GM21423 (cell line): ENCODE measurements at regions not wholly inside any gene's neighbourhood (a gene's known extent, or its start where the extent isn't known, plus 50 kb on each side); places are given as distances from the start of the nearest gene placed in this dataset.
"Not testable (repeated sequence)": the region's sequence is repeated elsewhere in the genome, so short reads cannot be mapped to it uniquely, and the experiment has no call there.

Source experiments
- ATAC-seq: cut with Tn5 transposase; IDR thresholded peaks from one replicate; pipeline ENCODE4 v1.9.1; 2021; ENCODE audit warnings: mild to moderate bottlenecking, moderate library complexity; ENCODE audit not compliant: unreplicated experiment

DNA sequence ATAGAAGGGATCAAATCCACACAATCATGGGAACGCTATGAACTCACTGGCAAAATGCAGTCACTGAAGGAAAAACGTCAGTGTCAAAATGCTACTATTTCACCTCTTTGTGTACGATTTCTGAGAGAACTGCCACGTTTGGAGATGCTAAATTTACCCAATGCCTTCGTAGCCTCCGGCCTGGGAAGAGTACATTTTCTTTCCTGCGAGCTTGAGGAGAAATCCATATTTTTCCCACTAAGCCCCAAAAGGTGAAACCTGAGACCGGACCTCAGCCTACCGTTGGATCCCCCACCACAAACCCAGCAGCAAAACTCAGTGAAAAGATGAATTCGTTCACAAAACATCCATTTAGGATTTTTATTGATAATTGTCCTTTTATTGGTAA lies 131.7 kb downstream of the GPX5 start:
- no peak for ATAC-seq

DNA sequence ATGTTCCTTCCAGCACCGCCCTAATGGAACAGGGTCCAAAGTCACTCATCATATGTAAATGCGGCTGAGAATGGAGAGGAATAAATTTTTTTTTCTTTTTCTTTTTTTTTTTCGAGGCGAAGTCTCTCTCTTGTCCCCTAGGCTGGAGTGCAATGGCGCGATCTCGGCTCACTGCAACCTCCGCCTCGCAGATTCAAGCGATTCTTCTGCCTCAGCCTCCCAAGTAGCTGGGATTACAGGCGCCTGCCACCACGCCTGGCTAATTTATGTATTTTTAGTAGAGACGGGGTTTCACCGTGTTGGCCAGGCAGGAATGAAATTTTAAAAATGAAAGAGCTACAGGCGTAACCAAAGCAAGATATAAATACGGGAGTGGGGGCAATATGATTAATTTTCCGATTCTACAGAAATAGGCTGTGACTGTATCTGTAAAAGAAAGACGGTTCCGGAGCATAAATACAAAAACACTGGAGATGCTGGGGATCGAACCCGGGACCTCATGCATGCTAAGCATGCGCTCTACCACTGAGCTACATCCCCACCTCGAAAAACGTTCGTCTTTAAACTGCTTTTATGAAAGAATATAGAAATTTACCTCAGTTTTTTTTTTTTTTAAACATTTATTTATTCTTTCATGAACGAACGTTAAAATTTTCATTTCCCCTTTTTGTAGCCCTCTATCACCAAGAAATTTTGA lies 132.2 kb downstream of the GPX5 start:
- ATAC-seq: peak; percentile 53

DNA sequence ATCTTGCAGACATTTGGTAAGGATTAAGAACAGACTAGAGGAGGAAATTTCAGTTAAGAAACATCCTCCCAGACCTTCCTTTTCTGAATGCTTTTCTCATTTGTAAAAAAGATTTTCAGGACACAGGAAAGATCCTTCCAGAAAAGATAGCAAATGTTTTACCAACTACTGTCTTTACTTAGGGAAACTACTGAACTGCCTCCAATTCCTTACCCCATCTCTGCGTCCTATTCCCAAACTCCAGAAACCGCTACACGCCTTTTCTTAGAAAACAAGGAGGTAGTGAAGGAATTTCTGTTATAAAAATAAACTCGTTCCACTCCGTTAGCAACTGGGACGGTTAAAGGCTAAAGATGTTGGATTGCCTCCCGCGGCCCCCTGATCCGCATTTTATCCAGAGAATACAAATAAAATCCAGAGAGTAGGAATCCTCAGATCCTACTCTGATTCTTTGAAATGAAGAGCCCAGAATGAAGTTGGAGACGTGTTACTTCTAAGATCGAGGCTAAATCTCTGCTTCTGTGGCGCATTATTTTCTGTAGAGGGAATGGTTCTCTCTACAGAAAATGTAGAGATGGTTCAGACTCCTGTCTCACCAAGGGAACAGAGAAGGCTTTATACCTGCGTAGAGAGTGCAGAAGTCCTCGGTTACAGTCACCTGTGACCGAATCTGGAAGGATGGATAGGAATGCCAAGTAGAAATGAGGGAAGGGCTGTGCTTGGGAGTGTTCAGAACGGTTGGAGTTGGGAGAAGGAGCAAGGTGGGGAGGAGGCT lies 133.0 kb downstream of the GPX5 start:
- ATAC-seq: no peak

DNA sequence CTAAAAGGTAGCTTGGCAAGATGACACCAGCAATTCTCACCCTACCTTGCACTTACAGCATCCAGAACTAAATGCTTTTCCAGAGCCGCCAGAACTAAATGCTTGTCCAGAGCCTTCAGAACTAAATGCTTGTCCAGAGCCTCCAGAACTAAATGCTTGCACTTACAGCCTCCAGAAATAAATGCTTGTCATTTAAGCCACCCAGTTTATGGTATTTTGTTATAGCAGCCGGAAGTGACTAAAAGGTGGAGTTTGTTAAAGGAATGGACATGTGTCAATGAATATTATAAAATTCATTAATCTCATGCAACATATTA lies 133.5 kb downstream of the GPX5 start:
- ATAC-seq: no peak

DNA sequence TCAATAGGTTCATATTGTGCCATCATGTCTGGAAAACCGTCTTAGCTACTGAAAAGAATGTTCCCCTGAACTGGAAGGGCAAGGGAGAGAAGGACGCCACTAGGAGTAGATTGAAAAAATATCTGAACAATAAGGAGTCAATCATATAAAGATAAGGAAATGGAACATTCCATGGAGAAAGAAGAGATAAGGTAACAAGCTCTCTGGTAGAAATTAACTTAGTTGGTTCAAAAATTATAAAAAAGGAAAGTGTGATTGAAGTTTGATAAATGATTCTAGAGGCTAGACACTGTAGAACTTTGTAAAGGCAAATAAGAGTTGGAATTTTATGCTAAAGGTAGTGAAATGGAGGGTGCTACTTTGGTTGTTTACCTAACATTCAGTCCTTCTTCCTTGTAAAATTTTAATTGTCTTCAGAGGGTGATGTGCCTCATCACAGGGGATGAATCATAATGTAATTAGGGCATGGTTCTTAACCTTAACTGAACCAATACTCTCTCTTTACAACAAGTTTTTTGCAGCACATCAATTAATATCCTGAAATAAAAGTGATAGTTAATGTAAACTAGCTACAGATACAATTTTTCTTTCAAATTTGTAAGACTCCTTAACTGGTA lies 135.5 kb downstream of the GPX5 start:
- no peak for ATAC-seq

DNA sequence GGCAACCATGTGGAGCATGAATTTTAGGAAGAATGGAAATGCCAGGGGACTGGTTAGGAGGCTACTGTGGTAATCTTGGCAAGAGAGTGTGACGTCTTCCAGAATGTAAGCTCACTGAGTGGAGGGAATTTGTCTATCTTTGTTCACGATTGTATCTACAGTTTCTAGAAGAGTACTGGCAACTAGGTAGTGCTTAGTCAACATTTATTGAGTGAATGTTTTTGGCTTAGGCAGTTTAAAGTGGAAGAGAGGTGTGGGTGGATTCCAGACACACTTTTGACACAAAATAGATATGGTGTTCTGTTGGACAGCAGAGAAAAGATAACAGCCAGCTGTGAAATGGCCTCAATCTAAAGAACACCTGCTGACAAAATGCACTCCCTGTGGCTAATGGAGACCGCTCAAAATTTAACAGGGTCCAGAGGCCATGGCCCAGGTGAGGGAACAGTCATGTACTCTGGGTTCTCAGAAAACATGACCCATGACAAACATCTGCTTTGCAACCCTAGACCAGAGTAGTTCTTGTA lies 139.3 kb downstream of the GPX5 start:
- no peak for ATAC-seq

DNA sequence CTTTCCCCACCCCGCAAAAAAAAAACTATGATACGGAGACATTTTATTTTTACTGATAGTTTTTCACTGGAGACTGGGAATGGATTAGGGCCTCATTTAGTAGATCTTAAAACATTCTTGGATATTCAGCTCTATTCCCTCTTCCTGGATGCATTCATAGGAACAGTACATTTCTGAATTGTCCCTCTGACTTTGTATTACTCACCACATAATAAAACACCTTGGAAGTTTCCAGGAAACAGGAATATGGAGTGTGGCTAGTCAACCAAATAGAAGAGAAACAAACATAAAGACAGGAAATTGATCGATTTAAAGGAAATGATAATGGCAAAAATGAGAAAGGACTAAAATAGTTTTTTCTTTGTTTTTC lies 147.7 kb downstream of the GPX5 start:
- no peak for ATAC-seq

DNA sequence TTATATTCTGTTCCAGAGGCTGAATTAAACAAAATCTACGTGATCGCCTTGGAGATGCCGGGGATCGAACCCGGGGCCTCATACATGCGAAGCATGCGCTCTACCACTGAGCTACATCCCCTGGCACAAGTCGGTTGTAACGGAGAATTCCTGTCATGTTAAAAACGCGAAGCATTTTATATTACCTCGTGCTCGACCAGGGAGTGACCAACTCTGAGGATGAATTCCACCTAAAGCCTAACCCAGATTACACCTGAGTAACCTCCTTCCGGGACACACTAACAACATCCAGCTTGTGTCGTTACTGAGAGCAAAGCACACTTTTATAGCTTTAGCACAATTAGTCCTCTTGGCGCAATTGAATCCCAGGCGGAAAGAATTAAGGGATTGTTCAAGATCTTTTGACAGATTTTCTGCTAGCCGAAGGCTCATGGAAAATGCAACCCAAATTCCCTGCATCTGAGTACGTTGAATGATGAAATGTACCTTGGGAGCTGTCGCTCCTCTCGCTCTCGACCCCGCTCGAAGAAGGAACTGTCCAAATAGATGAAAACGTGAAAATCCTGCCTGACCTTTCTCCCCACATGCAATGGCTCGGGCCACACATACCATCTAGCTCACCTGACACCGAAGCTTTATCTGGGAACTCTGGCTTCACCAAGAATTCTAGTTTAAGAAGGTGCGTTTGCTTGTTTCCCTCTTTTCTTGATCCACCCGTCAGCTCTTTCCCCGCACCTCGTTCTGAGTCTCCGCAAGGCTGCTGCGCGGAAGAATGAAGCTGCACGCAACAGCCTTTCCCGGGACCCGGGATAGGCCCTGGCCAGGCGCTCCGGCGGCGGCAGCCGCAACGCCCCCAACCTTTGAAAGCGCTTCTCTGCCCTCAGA lies 148.3 kb downstream of the GPX5 start:
- no peak for ATAC-seq

DNA sequence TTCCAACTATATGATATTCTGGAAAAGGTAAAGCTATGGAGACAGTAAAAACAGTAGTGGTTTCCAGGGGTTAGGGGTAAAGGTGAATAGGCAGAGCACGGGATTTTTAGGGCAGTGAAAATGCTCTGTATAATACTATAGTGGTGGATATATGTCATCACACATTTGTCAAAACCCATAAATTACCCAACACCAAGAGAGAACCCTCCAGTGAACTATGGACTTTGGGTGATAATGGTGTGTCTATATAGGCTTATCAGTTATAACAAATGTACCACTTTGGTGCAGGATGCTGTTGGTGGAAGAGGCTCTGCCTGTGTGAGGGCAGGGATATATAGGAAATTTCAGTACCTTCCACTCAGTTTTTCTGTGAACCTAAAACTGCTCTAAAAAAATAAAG lies 149.9 kb downstream of the GPX5 start:
- ATAC-seq: no peak

DNA sequence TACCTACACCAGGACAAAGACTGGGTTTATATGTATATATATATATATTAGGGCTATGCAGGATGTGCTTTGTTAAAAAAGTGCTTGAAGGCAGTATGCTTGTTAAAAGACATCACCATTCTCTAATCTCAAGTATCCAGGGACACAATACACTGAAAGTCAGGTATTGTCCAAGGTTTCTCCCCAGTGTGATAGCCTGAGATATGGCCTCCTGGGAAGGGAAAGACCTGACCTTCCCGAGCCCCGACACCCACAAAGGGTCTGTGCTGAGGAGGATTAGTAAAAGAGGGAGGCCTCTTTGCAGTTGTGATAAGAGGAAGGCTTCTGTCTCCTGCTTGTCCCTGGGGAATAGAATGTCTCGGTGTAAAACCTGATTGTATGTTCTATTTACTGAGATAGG lies 156.9 kb downstream of the GPX5 start:
- no peak for ATAC-seq

DNA sequence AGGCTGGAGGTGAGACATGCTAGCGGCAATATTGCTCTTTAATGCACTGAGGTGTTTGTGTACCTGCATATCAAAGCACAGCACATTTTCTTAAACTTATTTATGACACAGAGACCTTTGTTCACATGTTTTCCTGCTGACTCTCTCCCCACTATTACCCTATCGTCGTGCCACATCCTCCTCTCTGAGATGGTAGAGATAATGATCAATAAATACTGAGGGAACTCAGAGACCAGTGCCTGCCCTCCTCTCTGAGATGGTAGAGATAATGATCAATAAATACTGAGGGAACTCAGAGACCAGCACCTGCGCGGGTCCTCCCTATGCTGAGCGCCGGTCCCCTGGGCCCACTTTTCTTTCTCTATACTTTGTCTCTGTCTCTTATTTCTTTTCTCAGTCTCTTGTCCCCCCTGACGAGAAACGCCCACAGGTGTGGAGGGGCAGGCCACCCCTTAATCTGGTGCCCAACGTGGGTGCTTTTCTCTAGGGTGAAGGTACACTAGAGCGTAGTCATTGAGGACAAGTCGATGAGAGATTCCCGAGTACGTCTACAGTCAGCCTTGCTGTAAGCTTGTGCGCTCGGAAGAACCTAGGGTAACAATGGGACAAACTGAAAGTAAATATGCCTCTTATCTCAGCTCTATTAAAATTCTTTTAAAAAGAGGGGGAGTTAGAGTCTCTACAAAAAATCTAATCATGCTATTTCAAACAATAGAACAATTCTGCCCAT lies 157.4 kb downstream of the GPX5 start:
- ATAC-seq: not testable (repeated sequence)

DNA sequence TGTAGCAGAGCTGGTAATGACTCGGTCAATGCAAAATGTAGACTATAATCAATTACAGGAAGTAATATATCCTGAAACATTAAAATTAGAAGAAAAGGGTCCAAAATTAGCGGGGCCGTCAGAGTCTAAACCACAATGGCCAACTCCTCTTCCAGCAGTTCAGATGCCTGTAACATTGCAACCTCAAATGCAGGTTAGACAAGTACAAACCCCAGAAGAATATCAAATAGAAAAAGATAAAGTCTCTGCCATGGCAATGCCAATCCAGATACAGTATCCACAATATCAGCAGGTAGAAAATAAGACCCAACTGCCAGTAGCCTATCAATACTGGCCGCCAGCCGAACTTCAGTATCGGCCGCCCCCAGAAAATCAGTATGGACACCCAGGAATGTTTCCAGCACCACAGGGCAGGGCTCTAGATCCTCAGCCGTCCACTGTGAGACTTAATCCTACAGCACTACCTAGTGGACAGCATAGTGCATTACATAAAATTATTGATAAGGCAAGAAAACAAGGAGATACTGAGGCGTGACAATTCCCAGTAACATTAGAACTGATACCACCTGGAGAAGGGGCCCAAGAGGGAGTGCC lies 158.4 kb downstream of the GPX5 start:
- no peak for ATAC-seq

DNA sequence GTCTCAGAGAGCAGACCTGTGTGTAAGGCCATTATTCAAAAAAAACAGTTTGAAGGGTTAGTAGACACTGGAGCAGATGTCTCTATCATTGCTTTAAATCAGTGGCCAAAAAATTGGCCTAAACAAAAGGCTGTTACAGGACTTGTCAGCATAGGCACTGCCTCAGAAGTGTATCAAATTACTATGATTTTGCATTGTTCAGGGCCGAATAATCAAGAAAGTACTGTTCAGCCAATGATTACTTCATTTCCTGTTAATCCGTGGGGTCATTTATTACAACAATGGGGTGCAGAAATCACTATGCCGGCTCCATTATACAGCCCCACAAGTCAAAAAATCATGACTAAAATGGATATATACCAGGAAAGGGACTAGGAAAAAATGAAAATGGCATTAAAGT lies 160.3 kb downstream of the GPX5 start:
- ATAC-seq: not testable (repeated sequence)

DNA sequence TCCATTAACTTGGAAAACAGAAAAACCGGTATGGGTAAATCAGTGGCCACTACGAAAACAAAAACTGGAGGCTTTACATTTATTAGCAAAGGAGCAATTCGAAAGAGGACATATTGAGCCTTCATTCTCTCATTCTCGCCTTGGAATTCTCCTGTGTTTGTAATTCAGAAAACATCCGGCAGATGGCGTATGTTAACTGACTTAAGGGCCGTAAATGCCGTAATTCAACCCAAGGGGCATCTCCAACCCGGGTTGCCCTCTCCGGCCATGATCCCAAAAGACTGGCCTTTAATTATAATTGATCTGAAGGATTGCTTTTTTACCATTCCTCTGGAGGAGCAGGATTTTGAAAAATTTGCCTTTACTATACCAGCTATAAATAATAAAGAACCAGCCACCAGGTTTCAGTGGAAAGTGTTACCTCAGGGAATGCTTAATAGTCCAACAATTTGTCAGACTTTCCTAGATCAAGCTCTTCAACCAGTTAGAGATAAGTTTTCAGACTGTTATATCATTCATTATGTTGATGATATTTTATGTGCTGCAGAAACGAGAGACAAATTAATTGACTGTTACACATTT lies 160.9 kb downstream of the GPX5 start:
- not testable (repeated sequence) for ATAC-seq

DNA sequence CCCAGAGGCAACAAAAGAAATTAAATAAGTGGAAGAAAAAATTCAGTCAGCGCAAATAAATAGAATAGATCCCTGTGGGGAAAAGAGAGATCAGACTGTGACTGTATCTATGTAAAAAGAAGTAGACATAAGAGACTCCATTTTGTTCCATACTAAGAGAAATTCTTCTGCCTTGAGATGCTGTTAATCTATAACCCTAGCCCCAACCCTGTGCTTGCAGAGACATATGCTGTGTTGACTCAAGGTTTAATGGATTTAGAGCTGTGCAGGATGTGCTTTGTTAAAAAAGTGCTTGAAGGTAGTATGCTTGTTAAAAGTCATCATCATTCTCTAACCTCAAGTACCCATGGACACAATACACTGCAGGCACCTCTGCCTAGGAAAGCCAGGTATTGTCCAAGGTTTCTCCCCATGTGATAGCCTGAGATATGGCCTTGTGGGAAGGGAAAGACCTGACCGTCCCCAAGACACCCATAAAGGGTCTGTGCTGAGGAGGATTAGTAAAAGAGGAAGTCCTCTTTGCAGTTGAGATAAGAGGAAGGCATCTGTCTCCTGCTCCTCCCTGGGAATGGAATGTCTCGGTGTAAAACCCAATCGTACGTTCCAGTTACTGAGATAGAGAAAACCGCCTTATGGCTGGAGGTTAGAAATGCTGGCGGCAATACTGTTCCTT lies 161.8 kb downstream of the GPX5 start:
- not testable (repeated sequence) for ATAC-seq

DNA sequence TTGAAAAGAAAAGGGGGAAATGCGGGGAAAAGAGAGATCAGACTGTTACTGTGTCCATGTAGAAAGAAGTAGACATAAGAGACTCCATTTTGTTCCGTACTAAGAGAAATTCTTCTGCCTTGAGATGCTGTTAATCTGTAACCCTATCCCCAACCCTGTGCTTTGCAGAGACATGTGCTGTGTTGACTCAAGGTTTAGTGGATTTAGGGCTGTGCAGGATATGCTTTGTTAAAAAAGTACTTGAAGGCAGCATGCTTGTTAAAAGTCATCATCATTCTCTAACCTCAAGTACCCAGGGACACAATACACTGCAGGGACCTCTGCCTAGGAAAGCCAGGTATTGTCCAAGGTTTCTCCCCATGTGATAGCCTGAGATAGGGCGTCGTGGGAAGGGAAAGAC lies 166.3 kb downstream of the GPX5 start:
- ATAC-seq: not testable (repeated sequence)

DNA sequence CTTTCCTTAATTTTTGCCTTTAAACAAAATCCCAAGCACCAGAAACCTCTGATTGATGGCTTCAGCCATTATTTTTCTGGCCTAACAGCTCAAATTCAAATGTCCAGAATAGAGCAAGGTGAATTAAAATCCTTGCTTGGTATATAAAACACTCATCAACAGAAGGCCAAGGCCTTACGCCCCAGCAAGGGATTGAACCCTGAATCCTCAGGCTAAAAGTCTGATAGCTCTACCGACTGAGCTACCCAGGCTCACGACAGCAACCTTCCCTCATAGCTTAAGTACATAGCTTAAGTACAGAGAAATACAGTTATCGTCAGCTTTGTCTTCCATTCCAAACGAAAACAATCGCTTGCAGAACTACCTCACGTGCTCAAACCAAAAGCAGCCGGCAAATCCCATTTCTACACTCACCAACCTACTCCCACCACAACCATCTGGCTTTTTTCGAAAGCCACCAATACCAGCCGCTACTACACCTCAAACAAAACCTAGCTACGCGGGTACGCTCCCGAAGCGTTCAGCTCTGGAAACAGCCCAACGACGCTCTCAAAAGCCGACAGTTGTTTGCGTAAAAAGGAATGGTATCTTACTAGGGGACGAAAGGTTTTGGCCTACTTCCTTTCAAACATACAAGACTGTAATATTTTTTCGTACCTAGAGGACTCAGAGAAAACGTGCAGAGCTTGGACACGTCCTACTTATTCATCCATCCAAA lies 167.5 kb downstream of the GPX5 start:
- no peak for ATAC-seq

DNA sequence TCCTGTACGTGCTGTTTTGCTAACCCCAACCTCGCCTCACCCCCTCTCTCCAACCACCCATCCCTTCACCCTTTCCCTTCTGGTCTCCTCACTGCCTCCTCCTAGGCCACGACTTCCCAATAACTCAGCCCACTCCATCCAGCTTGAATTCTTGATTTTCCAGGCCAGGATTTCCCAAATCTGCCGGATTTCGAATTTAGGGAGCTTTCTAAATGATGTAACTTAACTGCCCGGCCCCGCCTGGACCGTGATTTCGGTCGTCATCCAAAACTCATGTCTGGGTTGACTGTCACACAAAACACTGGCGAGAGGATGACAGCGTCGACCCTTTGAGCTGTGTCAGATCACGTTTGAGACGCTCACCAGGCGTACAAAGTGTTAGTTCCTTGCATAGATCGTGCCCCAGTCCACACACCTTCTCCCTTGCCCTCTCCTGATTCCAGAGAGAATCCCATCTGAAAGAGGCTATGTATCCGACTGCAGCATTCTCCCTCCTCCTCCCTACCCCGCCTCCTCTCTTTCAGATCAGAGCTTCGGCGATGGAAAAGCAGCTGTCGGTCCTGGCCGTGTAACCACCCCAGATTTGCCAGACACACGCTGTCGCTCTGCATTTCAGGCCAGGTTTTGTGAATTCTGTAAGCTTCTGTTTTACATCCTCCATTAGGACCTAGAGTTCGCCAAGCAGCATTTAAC lies 168.2 kb downstream of the GPX5 start:
- ATAC-seq: no peak
